ENCODE measurements at regions not wholly inside any gene's neighbourhood (a gene's known extent, or its start where the extent isn't known, plus 50 kb on each side); places are given as distances from the start of the nearest gene placed in this dataset.

DNA sequence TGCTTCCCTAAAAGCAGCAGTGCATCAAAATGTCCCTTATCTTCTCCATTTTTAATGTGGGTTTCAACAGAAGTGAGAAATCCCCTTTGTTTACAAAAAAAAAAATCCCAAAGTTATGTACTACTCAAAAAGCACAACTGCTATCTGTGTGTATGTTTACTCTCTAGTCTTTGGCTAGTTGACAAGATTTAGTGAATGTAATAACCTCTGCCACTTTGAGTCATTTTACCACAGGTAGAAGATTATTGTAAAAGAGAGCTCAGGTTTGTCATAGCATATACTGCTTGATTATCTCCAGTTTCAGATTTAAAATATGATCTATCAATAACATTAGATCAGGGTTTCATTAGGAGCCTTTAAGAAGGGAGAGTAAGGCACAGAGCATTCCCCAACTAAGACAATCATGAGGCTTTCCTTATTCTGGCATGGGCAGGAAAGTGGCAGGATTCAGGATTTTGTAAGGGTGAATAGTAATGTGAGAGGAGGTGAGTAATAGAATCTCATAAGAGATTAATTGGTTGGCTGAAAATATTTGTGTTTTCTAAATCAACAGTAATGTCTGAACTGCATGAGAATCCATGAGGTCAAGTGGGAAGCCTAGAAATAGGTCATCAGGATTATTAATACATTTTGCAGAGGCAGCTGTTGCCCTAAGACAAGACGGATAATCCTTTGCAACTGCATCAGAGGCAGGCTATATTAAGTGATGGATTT is 1780.3 kb upstream of the LRRTM1 start:
- Histone ChIP-seq H3K9ac (ENCODE audit: low read length) (no peak overlapping the region), H3K9me2 (ENCODE audit: low read depth, low read length) (no peaks in the 10 kb centered on the region), H4K20me1 (ENCODE audit: insufficient read depth, low read length) (no peaks in the 10 kb centered on the region), H3K36me3 (ENCODE audit: insufficient read depth, low read length) (no peaks in the 10 kb centered on the region), H3K27me3 (ENCODE audit: insufficient read depth, low read length) (no peaks in the 10 kb centered on the region), H3K79me2 (ENCODE audit: insufficient read depth, low read length) (no peaks in the 10 kb centered on the region), H3K27ac (ENCODE audit: low read depth, low read length, poor library complexity, severe bottlenecking) (no peak overlapping the region), H3F3A (ENCODE audit: insufficient read depth, low read length) (no peaks in the 10 kb centered on the region), H3K9me3 (ENCODE audit: low read length) (no peaks in the 10 kb centered on the region), H3K4me2 (ENCODE audit: low read length) (no peak overlapping the region), H2AFZ (ENCODE audit: low read length) (no peak overlapping the region), H3K4me1 (ENCODE audit: insufficient read depth, low read length, severe bottlenecking) (no peaks in the 10 kb centered on the region), H3K4me3 (ENCODE audit: low read depth, low read length, poor library complexity, severe bottlenecking) (no peak overlapping the region)
- no peak for TF ChIP-seq EZH2 (IDR thresholded peaks at IDR 0.05; ENCODE audit: borderline replicate concordance, low read length)
- TF ChIP-seq, protein P1, sequence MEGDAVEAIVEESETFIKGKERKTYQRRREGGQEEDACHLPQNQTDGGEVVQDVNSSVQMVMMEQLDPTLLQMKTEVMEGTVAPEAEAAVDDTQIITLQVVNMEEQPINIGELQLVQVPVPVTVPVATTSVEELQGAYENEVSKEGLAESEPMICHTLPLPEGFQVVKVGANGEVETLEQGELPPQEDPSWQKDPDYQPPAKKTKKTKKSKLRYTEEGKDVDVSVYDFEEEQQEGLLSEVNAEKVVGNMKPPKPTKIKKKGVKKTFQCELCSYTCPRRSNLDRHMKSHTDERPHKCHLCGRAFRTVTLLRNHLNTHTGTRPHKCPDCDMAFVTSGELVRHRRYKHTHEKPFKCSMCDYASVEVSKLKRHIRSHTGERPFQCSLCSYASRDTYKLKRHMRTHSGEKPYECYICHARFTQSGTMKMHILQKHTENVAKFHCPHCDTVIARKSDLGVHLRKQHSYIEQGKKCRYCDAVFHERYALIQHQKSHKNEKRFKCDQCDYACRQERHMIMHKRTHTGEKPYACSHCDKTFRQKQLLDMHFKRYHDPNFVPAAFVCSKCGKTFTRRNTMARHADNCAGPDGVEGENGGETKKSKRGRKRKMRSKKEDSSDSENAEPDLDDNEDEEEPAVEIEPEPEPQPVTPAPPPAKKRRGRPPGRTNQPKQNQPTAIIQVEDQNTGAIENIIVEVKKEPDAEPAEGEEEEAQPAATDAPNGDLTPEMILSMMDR (IDR thresholded peaks at IDR 0.05; ENCODE audit: low read length): no peak

- H3K9me3 ChIP-seq (ENCODE audit: low read length): no peaks in the 10 kb centered on the region
- no peak overlapping the region for H3K27ac ChIP-seq (ENCODE audit: low read depth, low read length, poor library complexity, severe bottlenecking)
- H3K36me3 ChIP-seq (ENCODE audit: insufficient read depth, low read length): no peaks in the 10 kb centered on the region
- no peaks in the 10 kb centered on the region for H4K20me1 ChIP-seq (ENCODE audit: insufficient read depth, low read length)
- no peaks in the 10 kb centered on the region for H3K9me2 ChIP-seq (ENCODE audit: low read depth, low read length)
- H3F3A ChIP-seq (ENCODE audit: insufficient read depth, low read length): no peaks in the 10 kb centered on the region
- TF ChIP-seq, protein P1 (IDR thresholded peaks at IDR 0.05; ENCODE audit: low read length): no peak
- no peak for TF ChIP-seq EZH2 (IDR thresholded peaks at IDR 0.05; ENCODE audit: borderline replicate concordance, low read length)
- H3K27me3 ChIP-seq (ENCODE audit: insufficient read depth, low read length): no peaks in the 10 kb centered on the region
- no peak overlapping the region for H2AFZ ChIP-seq (ENCODE audit: low read length)
- H3K4me2 ChIP-seq (ENCODE audit: low read length): no peak overlapping the region
- H3K4me3 ChIP-seq (ENCODE audit: low read depth, low read length, poor library complexity, severe bottlenecking): no peak overlapping the region
- H3K4me1 ChIP-seq (ENCODE audit: insufficient read depth, low read length, severe bottlenecking): no peaks in the 10 kb centered on the region
- no peak overlapping the region for H3K9ac ChIP-seq (ENCODE audit: low read length)
- no peaks in the 10 kb centered on the region for H3K79me2 ChIP-seq (ENCODE audit: insufficient read depth, low read length)
Observed at GRCh38 chr2:82075875-82076274, 1771.3 kb upstream of the LRRTM1 start.

DNA sequence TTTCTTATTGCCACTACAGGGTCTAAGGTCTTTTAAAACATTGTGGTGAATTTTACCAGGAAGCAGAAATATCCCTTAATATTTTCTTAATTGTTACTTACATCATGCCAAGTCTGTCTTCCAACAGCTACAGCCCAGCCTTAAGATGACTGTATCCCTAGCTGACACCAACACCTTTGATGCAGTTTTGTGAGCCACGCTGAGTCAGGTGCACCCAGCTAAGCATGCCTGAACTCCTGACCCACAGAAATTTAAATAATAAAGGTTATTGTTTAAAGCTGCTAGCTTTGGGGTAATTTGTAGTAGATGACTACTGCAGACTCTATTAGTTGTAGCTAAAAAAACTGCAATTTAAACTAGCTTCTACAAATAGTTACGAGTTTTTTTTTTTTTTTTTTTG is 1757.9 kb upstream of the LRRTM1 start:
- no peak overlapping the region for H3K9ac ChIP-seq (ENCODE audit: low read length)
- H3K4me3 ChIP-seq (ENCODE audit: low read depth, low read length, poor library complexity, severe bottlenecking): no peak overlapping the region
- no peaks in the 10 kb centered on the region for H3K9me3 ChIP-seq (ENCODE audit: low read length)
- H3K9me2 ChIP-seq (ENCODE audit: low read depth, low read length): no peaks in the 10 kb centered on the region
- H3F3A ChIP-seq (ENCODE audit: insufficient read depth, low read length): no peaks in the 10 kb centered on the region
- H2AFZ ChIP-seq (ENCODE audit: low read length): no peak overlapping the region
- no peaks in the 10 kb centered on the region for H3K36me3 ChIP-seq (ENCODE audit: insufficient read depth, low read length)
- no peaks in the 10 kb centered on the region for H3K4me1 ChIP-seq (ENCODE audit: insufficient read depth, low read length, severe bottlenecking)
- H3K4me2 ChIP-seq (ENCODE audit: low read length): no peak overlapping the region
- no peaks in the 10 kb centered on the region for H3K27me3 ChIP-seq (ENCODE audit: insufficient read depth, low read length)
- H4K20me1 ChIP-seq (ENCODE audit: insufficient read depth, low read length): no peaks in the 10 kb centered on the region
- no peaks in the 10 kb centered on the region for H3K79me2 ChIP-seq (ENCODE audit: insufficient read depth, low read length)
- no peak for TF ChIP-seq EZH2 (IDR thresholded peaks at IDR 0.05; ENCODE audit: borderline replicate concordance, low read length)
- TF ChIP-seq, protein P1 (IDR thresholded peaks at IDR 0.05; ENCODE audit: low read length): no peak
- H3K27ac ChIP-seq (ENCODE audit: low read depth, low read length, poor library complexity, severe bottlenecking): no peak overlapping the region
